GM23338 (cell line): ENCODE measurements at regions not wholly inside any gene's neighbourhood (a gene's known extent, or its start where the extent isn't known, plus 50 kb on each side); places are given as distances from the start of the nearest gene placed in this dataset.

Source experiments
- ATAC-seq: fragments of 200-7000 bp; cut with Tn5 transposase; 3 replicates; pipeline ENCODE4 v1.9.1; 2020
- DNase-seq: peaks from one replicate; pipeline ENCODE4 v3.0.0-alpha.2; 2015; ENCODE audit warnings: low spot score
- H2AFZ ChIP-seq: fragments of 200-600 bp; sonication (generic); 2 replicates; pipeline ENCODE4 v1.8.0; 2016; ENCODE audit warnings: antibody characterized with exemption, mild to moderate bottlenecking, moderate library complexity
- H3F3A ChIP-seq: fragments of 200-600 bp; sonication (generic); replicated peaks from 2 replicates; pipeline ENCODE4 v1.8.0; 2017; ENCODE audit warnings: antibody characterized with exemption, mixed run types, low read depth
- H3K27ac ChIP-seq: fragments of 200-600 bp; sonication (generic); 2 replicates; pipeline ENCODE4 v1.6.1; 2016; ENCODE audit warnings: low read depth
- H3K27me3 ChIP-seq: fragments of 200-600 bp; sonication (generic); 2 replicates; pipeline ENCODE4 v1.8.0; 2016; ENCODE audit warnings: mild to moderate bottlenecking, mixed run types, moderate library complexity; ENCODE audit not compliant: insufficient read depth
- H3K36me3 ChIP-seq: fragments of 200-600 bp; sonication (generic); 2 replicates; pipeline ENCODE4 v1.8.0; 2016; ENCODE audit warnings: mild to moderate bottlenecking; ENCODE audit not compliant: insufficient read depth
- H3K4me1 ChIP-seq: fragments of 200-600 bp; sonication (generic); 2 replicates; pipeline ENCODE4 v1.8.0; 2016; ENCODE audit warnings: mild to moderate bottlenecking, moderate library complexity; ENCODE audit not compliant: insufficient read depth
- H3K4me2 ChIP-seq: fragments of 200-600 bp; sonication (generic); 2 replicates; pipeline ENCODE4 v1.7.1; 2017; ENCODE audit warnings: mixed run types
- H3K4me3 ChIP-seq: fragments of 200-600 bp; sonication (generic); 2 replicates; pipeline ENCODE4 v1.6.1; 2016; ENCODE audit warnings: mixed run types
- H3K79me2 ChIP-seq: fragments of 200-600 bp; sonication (generic); replicated peaks from 2 replicates; pipeline ENCODE4 v1.8.0; 2017; ENCODE audit warnings: mild to moderate bottlenecking; ENCODE audit not compliant: insufficient read depth
- H3K9me2 ChIP-seq: fragments of 200-600 bp; sonication (generic); 2 replicates; pipeline ENCODE4 v1.8.0; 2017; ENCODE audit not compliant: insufficient read depth
- H4K20me1 ChIP-seq: fragments of 200-600 bp; sonication (generic); replicated peaks from 2 replicates; pipeline ENCODE4 v1.8.0; 2017; ENCODE audit warnings: mild to moderate bottlenecking; ENCODE audit not compliant: insufficient read depth
- H3K27ac Mint-ChIP-seq: 2 replicates; pipeline ENCODE4 v1.8.0; 2020; ENCODE audit warnings: inconsistent platforms, mild to moderate bottlenecking, moderate library complexity, mixed read lengths
- H3K27me3 Mint-ChIP-seq: 3 replicates; pipeline ENCODE4 v1.8.0; 2022; ENCODE audit warnings: low read depth, mild to moderate bottlenecking, moderate library complexity, mixed read lengths, inconsistent platforms; ENCODE audit not compliant: insufficient read depth, poor library complexity
- H3K36me3 Mint-ChIP-seq: 3 replicates; pipeline ENCODE4 v1.8.0; 2021; ENCODE audit warnings: low read depth, mild to moderate bottlenecking, inconsistent platforms, moderate library complexity, mixed read lengths
- H3K4me1 Mint-ChIP-seq: 3 replicates; pipeline ENCODE4 v1.8.0; 2020; ENCODE audit warnings: mild to moderate bottlenecking, inconsistent platforms, mixed read lengths
- H3K4me3 Mint-ChIP-seq: 3 replicates; pipeline ENCODE4 v1.8.0; 2021; ENCODE audit warnings: moderate library complexity, mild to moderate bottlenecking, inconsistent platforms, mixed read lengths
- H3K9me3 Mint-ChIP-seq: 3 replicates; pipeline ENCODE4 v1.8.0; 2020; ENCODE audit warnings: moderate library complexity, mild to moderate bottlenecking, inconsistent platforms, mixed read lengths
- CREB1 ChIP-seq: fragments of 250-450 bp; sonication (Bioruptor Pico); IDR thresholded peaks from 2 replicates; pipeline ENCODE4 v1.5.0; 2020; ENCODE audit warnings: low read depth, mild to moderate bottlenecking, moderate library complexity
- CTCF ChIP-seq, 2 experiments: fragments of 200-600 bp in 1 of 2; sonication (generic) in 1 of 2; conservative IDR thresholded peaks; 2 replicates each; pipeline versions ENCODE4 v1.5.1 to v1.6.1; 2016 to 2017; ENCODE audit warnings: antibody characterized with exemption in 2 of 2, low read depth in 2 of 2, mild to moderate bottlenecking in 2 of 2, moderate library complexity in 1 of 2
- EZH2 ChIP-seq: fragments of 200-600 bp; sonication (generic); IDR thresholded peaks from one replicate; pipeline ENCODE4 v1.8.0; 2017; ENCODE audit warnings: antibody characterized with exemption, mild to moderate bottlenecking, low read depth; ENCODE audit not compliant: unreplicated experiment
- EZH2phosphoT487 ChIP-seq: fragments of 200-600 bp; sonication (generic); IDR thresholded peaks from one replicate; pipeline ENCODE4 v1.8.1; 2018; ENCODE audit warnings: antibody characterized with exemption; ENCODE audit not compliant: unreplicated experiment
- JUNB ChIP-seq: IDR thresholded peaks from one replicate; pipeline ENCODE4 v1.6.1; 2016; ENCODE audit warnings: antibody characterized with exemption; ENCODE audit not compliant: unreplicated experiment
- NANOG ChIP-seq: IDR thresholded peaks from 2 replicates; pipeline ENCODE4 v1.6.1; 2016; ENCODE audit warnings: antibody characterized with exemption, borderline replicate concordance
- POLR2AphosphoS5 ChIP-seq: IDR thresholded peaks from 2 replicates; pipeline ENCODE4 v1.6.1; 2016; ENCODE audit warnings: antibody characterized with exemption, low read depth
- STAT1 ChIP-seq: IDR thresholded peaks from one replicate; pipeline ENCODE4 v1.6.1; 2016; ENCODE audit warnings: antibody characterized with exemption; ENCODE audit not compliant: unreplicated experiment
- ZNF114 ChIP-seq: fragments of 250-450 bp; sonication (Bioruptor Pico); IDR thresholded peaks from 2 replicates; pipeline ENCODE4 v1.5.0; 2020; ENCODE audit warnings: mild to moderate bottlenecking, moderate library complexity
- ZNF331 ChIP-seq: fragments of 250-450 bp; sonication (Bioruptor Pico); IDR thresholded peaks from 2 replicates; pipeline ENCODE4 v1.5.0; 2020; ENCODE audit warnings: low read depth, mild to moderate bottlenecking, moderate library complexity
- ZNF462 ChIP-seq: fragments of 250-450 bp; sonication (Bioruptor Pico); IDR thresholded peaks from 2 replicates; pipeline ENCODE4 v1.5.0; 2020; ENCODE audit warnings: mild to moderate bottlenecking, moderate library complexity
- TF ChIP-seq, protein P1 (sequence below): IDR thresholded peaks from one replicate; pipeline ENCODE4 v1.6.1; 2018; ENCODE audit warnings: antibody characterized with exemption; ENCODE audit not compliant: unreplicated experiment
- TF ChIP-seq, protein P2 (sequence below): IDR thresholded peaks from 2 replicates; pipeline ENCODE4 v1.6.1; 2016; ENCODE audit warnings: antibody characterized with exemption

DNA sequence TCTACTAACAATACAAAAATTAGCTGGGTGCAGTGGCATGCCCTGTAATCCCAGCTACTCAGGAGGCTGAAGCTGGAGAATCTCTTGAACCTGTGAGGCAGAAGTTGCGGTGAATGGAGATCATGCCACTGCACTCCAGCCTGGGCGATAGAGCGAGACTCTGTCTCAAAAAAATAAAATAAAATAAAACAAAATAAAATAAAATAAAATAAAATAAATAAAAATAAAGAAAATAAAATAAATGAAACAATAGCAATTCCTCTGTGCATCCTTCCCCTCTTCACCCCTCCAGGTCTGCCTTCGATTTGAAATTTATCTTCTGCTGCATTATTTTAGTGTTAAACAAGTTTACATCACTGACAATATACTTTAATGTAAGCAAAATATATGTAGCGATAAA, 63.0 kb upstream of the UXS1 start:
- no peak for ATAC-seq
- H3K36me3 ChIP-seq, result no peaks in the 10 kb centered on the region

More for the DNA sequence above, 63.0 kb upstream of the UXS1 start:
- Histone ChIP-seq H3K9me2 (no peaks in the 10 kb centered on the region), H3K27ac (no peak overlapping the region), H3F3A (no peaks in the 10 kb centered on the region), H3K79me2 (no peaks in the 10 kb centered on the region), H3K4me3 (no peak overlapping the region), H2AFZ (no peak overlapping the region), H4K20me1 (no peaks in the 10 kb centered on the region), H3K4me2 (no peak overlapping the region), H3K4me1 (no peaks in the 10 kb centered on the region), H3K27me3 (no peaks in the 10 kb centered on the region)
- TF ChIP-seq ZNF462 (CRISPR knock-in tag) (no peak), ZNF114 (CRISPR knock-in tag) (no peak), CREB1 (CRISPR knock-in tag) (no peak), ZNF331 (CRISPR knock-in tag) (no peak), NANOG (no peak), EZH2phosphoT487 (no peak), POLR2AphosphoS5 (no peak), CTCF (conservative IDR thresholded peaks at IDR 0.05; ENCODE audit: low read depth in 2 of 2) (no peak), STAT1 (no peak), EZH2 (no peak), JUNB (no peak)
- TF ChIP-seq, protein P1, sequence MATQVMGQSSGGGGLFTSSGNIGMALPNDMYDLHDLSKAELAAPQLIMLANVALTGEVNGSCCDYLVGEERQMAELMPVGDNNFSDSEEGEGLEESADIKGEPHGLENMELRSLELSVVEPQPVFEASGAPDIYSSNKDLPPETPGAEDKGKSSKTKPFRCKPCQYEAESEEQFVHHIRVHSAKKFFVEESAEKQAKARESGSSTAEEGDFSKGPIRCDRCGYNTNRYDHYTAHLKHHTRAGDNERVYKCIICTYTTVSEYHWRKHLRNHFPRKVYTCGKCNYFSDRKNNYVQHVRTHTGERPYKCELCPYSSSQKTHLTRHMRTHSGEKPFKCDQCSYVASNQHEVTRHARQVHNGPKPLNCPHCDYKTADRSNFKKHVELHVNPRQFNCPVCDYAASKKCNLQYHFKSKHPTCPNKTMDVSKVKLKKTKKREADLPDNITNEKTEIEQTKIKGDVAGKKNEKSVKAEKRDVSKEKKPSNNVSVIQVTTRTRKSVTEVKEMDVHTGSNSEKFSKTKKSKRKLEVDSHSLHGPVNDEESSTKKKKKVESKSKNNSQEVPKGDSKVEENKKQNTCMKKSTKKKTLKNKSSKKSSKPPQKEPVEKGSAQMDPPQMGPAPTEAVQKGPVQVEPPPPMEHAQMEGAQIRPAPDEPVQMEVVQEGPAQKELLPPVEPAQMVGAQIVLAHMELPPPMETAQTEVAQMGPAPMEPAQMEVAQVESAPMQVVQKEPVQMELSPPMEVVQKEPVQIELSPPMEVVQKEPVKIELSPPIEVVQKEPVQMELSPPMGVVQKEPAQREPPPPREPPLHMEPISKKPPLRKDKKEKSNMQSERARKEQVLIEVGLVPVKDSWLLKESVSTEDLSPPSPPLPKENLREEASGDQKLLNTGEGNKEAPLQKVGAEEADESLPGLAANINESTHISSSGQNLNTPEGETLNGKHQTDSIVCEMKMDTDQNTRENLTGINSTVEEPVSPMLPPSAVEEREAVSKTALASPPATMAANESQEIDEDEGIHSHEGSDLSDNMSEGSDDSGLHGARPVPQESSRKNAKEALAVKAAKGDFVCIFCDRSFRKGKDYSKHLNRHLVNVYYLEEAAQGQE, result no peak
- TF ChIP-seq, protein P2, sequence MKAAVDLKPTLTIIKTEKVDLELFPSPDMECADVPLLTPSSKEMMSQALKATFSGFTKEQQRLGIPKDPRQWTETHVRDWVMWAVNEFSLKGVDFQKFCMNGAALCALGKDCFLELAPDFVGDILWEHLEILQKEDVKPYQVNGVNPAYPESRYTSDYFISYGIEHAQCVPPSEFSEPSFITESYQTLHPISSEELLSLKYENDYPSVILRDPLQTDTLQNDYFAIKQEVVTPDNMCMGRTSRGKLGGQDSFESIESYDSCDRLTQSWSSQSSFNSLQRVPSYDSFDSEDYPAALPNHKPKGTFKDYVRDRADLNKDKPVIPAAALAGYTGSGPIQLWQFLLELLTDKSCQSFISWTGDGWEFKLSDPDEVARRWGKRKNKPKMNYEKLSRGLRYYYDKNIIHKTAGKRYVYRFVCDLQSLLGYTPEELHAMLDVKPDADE, result no peak
- no peak overlapping the region for H3K4me3 Mint-ChIP-seq
- no peaks in the 10 kb centered on the region for H3K9me3 Mint-ChIP-seq
- no peaks in the 10 kb centered on the region for H3K4me1 Mint-ChIP-seq
- no peaks in the 10 kb centered on the region for H3K27me3 Mint-ChIP-seq
- H3K36me3 Mint-ChIP-seq, result no peaks in the 10 kb centered on the region
- DNase-seq, result no peak
- no peak overlapping the region for H3K27ac Mint-ChIP-seq
